IMR-90 (cell line): ENCODE measurements at regions not wholly inside any gene's neighbourhood (a gene's known extent, or its start where the extent isn't known, plus 50 kb on each side); places are given as distances from the start of the nearest gene placed in this dataset.

Experiments
- ATAC-seq: fragments of 200-7000 bp; cut with Tn5 transposase; 2 replicates; pipeline ENCODE4 v1.9.1; 2020; ENCODE audit warnings: low read depth, mild to moderate bottlenecking, moderate library complexity
- BruUV-seq: library from RNA; stranded (reverse); fragments of 400-500 nt; replicated peaks from 2 replicates; lab custom pipeline; 2021; lab: Mats Ljungman, UMichigan
- CTCF ChIA-PET: fragments of 300-600 bp; formaldehyde crosslinking; extraction: SDS; loops from one replicate; lab custom pipeline; 2021; ENCODE audit warnings: antibody characterized with exemption; lab: Yijun Ruan, JAX
- POLR2A ChIA-PET: fragments of 300-600 bp; sonication (Branson Sonifier 250); formaldehyde crosslinking; loops from one replicate; lab custom pipeline; 2022; ENCODE audit warnings: antibody characterized with exemption; ENCODE audit not compliant: unreplicated experiment; lab: Charles Lee
- DNase-seq: peaks from one replicate; pipeline ENCODE4 v3.0.0; 2013
- H2AFZ ChIP-seq: replicated peaks from 2 replicates; pipeline ENCODE3; 2013; ENCODE audit warnings: low read length, mild to moderate bottlenecking; ENCODE audit not compliant: poor library complexity
- H2AK5ac ChIP-seq: 2 replicates; pipeline ENCODE4 v1.6.1; 2013; ENCODE audit warnings: low read depth, low read length, inconsistent platforms
- H2AK9ac ChIP-seq: replicated peaks from 2 replicates; pipeline ENCODE3; 2013; ENCODE audit warnings: mild to moderate bottlenecking, low read depth, low read length, moderate library complexity; ENCODE audit not compliant: poor library complexity
- H2BK120ac ChIP-seq: 2 replicates; pipeline ENCODE4 v1.6.1; 2013; ENCODE audit warnings: low read depth, low read length, inconsistent platforms
- H2BK15ac ChIP-seq: 3 replicates; pipeline ENCODE4 v1.6.1; 2013; ENCODE audit warnings: low read depth, low read length, inconsistent platforms
- H2BK20ac ChIP-seq: 2 replicates; pipeline ENCODE4 v1.6.1; 2013; ENCODE audit warnings: low read depth, mild to moderate bottlenecking, inconsistent platforms, low read length, moderate library complexity
- H2BK5ac ChIP-seq: 2 replicates; pipeline ENCODE4 v1.6.1; 2013; ENCODE audit warnings: mild to moderate bottlenecking, low read depth, low read length, inconsistent platforms; ENCODE audit not compliant: poor library complexity, severe bottlenecking
- H3K14ac ChIP-seq: replicated peaks from 2 replicates; pipeline ENCODE4 v1.6.1; 2013; ENCODE audit warnings: low read depth, low read length, inconsistent platforms
- H3K18ac ChIP-seq: 2 replicates; pipeline ENCODE4 v1.6.1; 2013; ENCODE audit warnings: low read depth, low read length, control low read depth
- H3K23ac ChIP-seq: 2 replicates; pipeline ENCODE4 v1.6.1; 2013; ENCODE audit warnings: low read depth, low read length, inconsistent platforms
- H3K27ac ChIP-seq: 2 replicates; pipeline ENCODE4 v1.5.1; 2013; ENCODE audit warnings: mild to moderate bottlenecking, control low read depth, low read length; ENCODE audit not compliant: insufficient read depth
- H3K27me3 ChIP-seq: 2 replicates; pipeline ENCODE4 v1.6.1; 2013; ENCODE audit warnings: low read length; ENCODE audit not compliant: control insufficient read depth, insufficient read depth
- H3K36me3 ChIP-seq: 2 replicates; pipeline ENCODE4 v1.6.1; 2013; ENCODE audit warnings: low read length, mixed read lengths; ENCODE audit not compliant: control insufficient read depth, insufficient read depth
- H3K4ac ChIP-seq: 2 replicates; pipeline ENCODE4 v1.6.1; 2013; ENCODE audit warnings: low read depth, low read length, inconsistent platforms
- H3K4me1 ChIP-seq: 2 replicates; pipeline ENCODE4 v1.6.1; 2013; ENCODE audit warnings: low read length, mixed read lengths; ENCODE audit not compliant: control insufficient read depth, insufficient read depth
- H3K4me2 ChIP-seq: 2 replicates; pipeline ENCODE4 v1.6.1; 2013; ENCODE audit warnings: low read depth, mild to moderate bottlenecking, control low read depth, low read length, moderate library complexity
- H3K4me3 ChIP-seq: 2 replicates; pipeline ENCODE4 v1.5.1; 2013; ENCODE audit warnings: low read depth, mild to moderate bottlenecking, control low read depth, low read length, moderate library complexity; ENCODE audit not compliant: insufficient read depth
- H3K56ac ChIP-seq: 2 replicates; pipeline ENCODE4 v1.6.1; 2013; ENCODE audit warnings: low read length, inconsistent platforms; ENCODE audit not compliant: insufficient read depth; ENCODE audit errors: extremely low read depth
- H3K79me1 ChIP-seq, 2 experiments: 2 replicates each; pipeline ENCODE4 v1.6.1; 2013; ENCODE audit warnings: low read length in 2 of 2, inconsistent platforms in 1 of 2, low read depth in 1 of 2
- H3K9ac ChIP-seq: 2 replicates; pipeline ENCODE4 v1.6.1; 2013; ENCODE audit warnings: low read depth, low read length, control low read depth
- H3K9me1 ChIP-seq: 2 replicates; pipeline ENCODE4 v1.6.1; 2013; ENCODE audit warnings: low read length, inconsistent platforms; ENCODE audit not compliant: insufficient read depth
- H3K9me3 ChIP-seq: 2 replicates; pipeline ENCODE4 v1.6.1; 2013; ENCODE audit warnings: low read length; ENCODE audit not compliant: control insufficient read depth, insufficient read depth
- H4K20me1 ChIP-seq: 2 replicates; pipeline ENCODE4 v1.6.1; 2013; ENCODE audit warnings: low read length, inconsistent platforms; ENCODE audit not compliant: insufficient read depth
- H4K5ac ChIP-seq: 2 replicates; pipeline ENCODE4 v1.6.1; 2013; ENCODE audit warnings: mild to moderate bottlenecking, low read depth, low read length, control low read depth
- H4K8ac ChIP-seq, 2 experiments: 2 replicates each; pipeline ENCODE4 v1.6.1; 2013; ENCODE audit warnings: low read depth in 2 of 2, low read length in 2 of 2, control low read depth in 1 of 2, inconsistent platforms in 1 of 2
- H4K91ac ChIP-seq: 2 replicates; pipeline ENCODE4 v1.6.1; 2013; ENCODE audit warnings: low read depth, low read length, inconsistent platforms; ENCODE audit not compliant: insufficient read depth
- CEBPB ChIP-seq: IDR thresholded peaks from 2 replicates; pipeline ENCODE4 v1.6.1; 2012; ENCODE audit warnings: low read depth, low read length, improper control_type of control experiment
- CHD1 ChIP-seq: IDR thresholded peaks from 2 replicates; pipeline ENCODE4 v1.6.1; 2012; ENCODE audit warnings: low read depth, low read length, improper control_type of control experiment
- FOS ChIP-seq: fragments of 150-350 bp; IDR thresholded peaks from 2 replicates; pipeline ENCODE4 v1.6.1; 2016; ENCODE audit warnings: low read depth, low read length
- MAFK ChIP-seq: IDR thresholded peaks from 2 replicates; pipeline ENCODE4 v1.6.1; 2012; ENCODE audit warnings: low read depth, low read length, improper control_type of control experiment
- MXI1 ChIP-seq: IDR thresholded peaks from 2 replicates; pipeline ENCODE4 v1.6.1; 2012; ENCODE audit warnings: low read depth, mild to moderate bottlenecking, low read length, moderate library complexity, borderline replicate concordance
- NFE2L2 ChIP-seq: fragments of 150-350 bp; IDR thresholded peaks from 2 replicates; pipeline ENCODE4 v1.6.1; 2016; ENCODE audit warnings: low read depth, mild to moderate bottlenecking, low read length
- POLR2A ChIP-seq: IDR thresholded peaks from 2 replicates; pipeline ENCODE4 v1.6.1; 2012; ENCODE audit warnings: mild to moderate bottlenecking, low read depth, low read length
- RAD21 ChIP-seq: IDR thresholded peaks from 2 replicates; pipeline ENCODE4 v1.6.1; 2012; ENCODE audit warnings: low read length, improper control_type of control experiment
- RCOR1 ChIP-seq: IDR thresholded peaks from 2 replicates; pipeline ENCODE4 v1.6.1; 2012; ENCODE audit warnings: mild to moderate bottlenecking, low read length, improper control_type of control experiment; ENCODE audit not compliant: insufficient replicate concordance
- RFX5 ChIP-seq: IDR thresholded peaks from 2 replicates; pipeline ENCODE4 v1.8.0; 2012; ENCODE audit warnings: low read depth, mild to moderate bottlenecking, low read length, moderate library complexity
- SMC3 ChIP-seq: fragments of 150-350 bp; IDR thresholded peaks from 2 replicates; pipeline ENCODE4 v1.6.1; 2016; ENCODE audit warnings: low read depth, mild to moderate bottlenecking, antibody characterized with exemption, low read length, moderate library complexity
- WGBS, 2 experiments: methylation state at CpG; one replicate each; pipeline versions ENCODE4 v1.1.5 to v1.1.7; 2013; ENCODE audit warnings: missing lambda C conversion rate in 2 of 2; ENCODE audit not compliant: insufficient read length in 1 of 2; ENCODE audit errors: extremely low coverage in 2 of 2; 5-methylcytosine and 5-hydroxymethylcytosine counted together
- dilution Hi-C: fragments of 300-500 bp; cut with HindIII; formaldehyde crosslinking; loops from one replicate; pipeline ENCODE4 v1.14.3; 2018; ENCODE audit warnings: low sequenced_read_pairs; ENCODE audit not compliant: unreplicated experiment
- in situ Hi-C: fragments of 300-500 bp; cut with MboI; formaldehyde crosslinking; loops from 3 replicates; pipeline ENCODE4 v1.14.3; 2019; ENCODE audit warnings: low sequenced_read_pairs, inconsistent platforms, mixed read lengths
- intact Hi-C: fragments of 100-400 bp; cut with micrococcal nuclease; formaldehyde crosslinking; loops from 2 replicates; pipeline ENCODE4 v1.10.0; 2022
- TF ChIP-seq, protein P1 (sequence below): conservative IDR thresholded peaks from 2 replicates; pipeline ENCODE4 v1.5.1; 2012; ENCODE audit warnings: mild to moderate bottlenecking, low read depth, low read length, improper control_type of control experiment
- TF ChIP-seq, protein P2 (sequence below): fragments of 150-350 bp; IDR thresholded peaks from 2 replicates; pipeline ENCODE4 v1.6.1; 2017; ENCODE audit warnings: mild to moderate bottlenecking, antibody characterized with exemption, low read length, low read depth
- TF ChIP-seq, protein P3 (sequence below): fragments of 150-350 bp; IDR thresholded peaks from 2 replicates; pipeline ENCODE4 v1.6.1; 2016; ENCODE audit warnings: low read depth, mild to moderate bottlenecking, low read length, moderate library complexity, borderline replicate concordance

DNA sequence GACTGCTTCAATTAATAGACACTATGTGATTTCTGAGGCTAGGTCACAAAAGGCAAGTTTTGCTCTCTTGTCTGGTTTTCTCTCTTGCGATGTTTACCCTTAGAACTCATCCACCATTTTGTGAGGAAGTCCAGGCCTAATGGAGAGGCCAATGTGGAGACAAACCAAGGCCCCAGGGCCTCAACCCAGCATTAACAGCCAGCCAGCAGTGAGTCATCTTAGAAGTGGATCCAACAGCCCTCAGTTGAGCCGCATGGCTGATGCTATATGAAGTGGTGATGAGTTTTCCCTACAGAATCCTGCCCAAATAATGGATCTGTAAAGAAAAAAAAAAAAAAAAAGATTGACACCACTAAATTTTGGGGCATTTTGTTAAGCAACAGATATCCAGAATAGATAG lies 95.1 kb downstream of the DNTTIP2 start:
- H3K4me1 ChIP-seq, result peaks cover 10% of the 10 kb centered on the region; the same call in 1 of the 2 replicates
- ChIA-PET CTCF (no interaction called here), POLR2A (no interaction called here)
- H2AK9ac ChIP-seq, result no peak overlapping the region
- no peak overlapping the region for H4K91ac ChIP-seq
- H3K56ac ChIP-seq, result no peak overlapping the region
- H3K27me3 ChIP-seq, result no peaks in the 10 kb centered on the region
- H4K20me1 ChIP-seq, result no peaks in the 10 kb centered on the region
- H4K8ac ChIP-seq, result no peak overlapping the region
- no CpG with 5 or more reads among the region's 2 CpGs for WGBS, 2 experiments
- H2BK15ac ChIP-seq, result no peak overlapping the region
- no peak overlapping the region for H3K9ac ChIP-seq
- no peak overlapping the region for H2AFZ ChIP-seq
- no peak overlapping the region for H2BK20ac ChIP-seq
- no peak overlapping the region for H2BK5ac ChIP-seq
- ATAC-seq (no peak), DNase-seq (no peak)
- intact Hi-C loops, result no loop called here
- H3K9me3 ChIP-seq, result peaks cover 4% of the 10 kb centered on the region
- H3K27ac ChIP-seq, result no peak overlapping the region
- H3K36me3 ChIP-seq, result no peaks in the 10 kb centered on the region
- no peak overlapping the region for H3K23ac ChIP-seq
- TF ChIP-seq CEBPB (no peak), POLR2A (no peak), RAD21 (no peak), RFX5 (no peak), RCOR1 (no peak), NFE2L2 (no peak), FOS (no peak), SMC3 (no peak), CHD1 (no peak), MAFK (no peak), MXI1 (no peak)
- TF ChIP-seq, protein P1, sequence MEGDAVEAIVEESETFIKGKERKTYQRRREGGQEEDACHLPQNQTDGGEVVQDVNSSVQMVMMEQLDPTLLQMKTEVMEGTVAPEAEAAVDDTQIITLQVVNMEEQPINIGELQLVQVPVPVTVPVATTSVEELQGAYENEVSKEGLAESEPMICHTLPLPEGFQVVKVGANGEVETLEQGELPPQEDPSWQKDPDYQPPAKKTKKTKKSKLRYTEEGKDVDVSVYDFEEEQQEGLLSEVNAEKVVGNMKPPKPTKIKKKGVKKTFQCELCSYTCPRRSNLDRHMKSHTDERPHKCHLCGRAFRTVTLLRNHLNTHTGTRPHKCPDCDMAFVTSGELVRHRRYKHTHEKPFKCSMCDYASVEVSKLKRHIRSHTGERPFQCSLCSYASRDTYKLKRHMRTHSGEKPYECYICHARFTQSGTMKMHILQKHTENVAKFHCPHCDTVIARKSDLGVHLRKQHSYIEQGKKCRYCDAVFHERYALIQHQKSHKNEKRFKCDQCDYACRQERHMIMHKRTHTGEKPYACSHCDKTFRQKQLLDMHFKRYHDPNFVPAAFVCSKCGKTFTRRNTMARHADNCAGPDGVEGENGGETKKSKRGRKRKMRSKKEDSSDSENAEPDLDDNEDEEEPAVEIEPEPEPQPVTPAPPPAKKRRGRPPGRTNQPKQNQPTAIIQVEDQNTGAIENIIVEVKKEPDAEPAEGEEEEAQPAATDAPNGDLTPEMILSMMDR, result no peak
- TF ChIP-seq, protein P2, sequence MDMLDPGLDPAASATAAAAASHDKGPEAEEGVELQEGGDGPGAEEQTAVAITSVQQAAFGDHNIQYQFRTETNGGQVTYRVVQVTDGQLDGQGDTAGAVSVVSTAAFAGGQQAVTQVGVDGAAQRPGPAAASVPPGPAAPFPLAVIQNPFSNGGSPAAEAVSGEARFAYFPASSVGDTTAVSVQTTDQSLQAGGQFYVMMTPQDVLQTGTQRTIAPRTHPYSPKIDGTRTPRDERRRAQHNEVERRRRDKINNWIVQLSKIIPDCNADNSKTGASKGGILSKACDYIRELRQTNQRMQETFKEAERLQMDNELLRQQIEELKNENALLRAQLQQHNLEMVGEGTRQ, result no peak
- TF ChIP-seq, protein P3, sequence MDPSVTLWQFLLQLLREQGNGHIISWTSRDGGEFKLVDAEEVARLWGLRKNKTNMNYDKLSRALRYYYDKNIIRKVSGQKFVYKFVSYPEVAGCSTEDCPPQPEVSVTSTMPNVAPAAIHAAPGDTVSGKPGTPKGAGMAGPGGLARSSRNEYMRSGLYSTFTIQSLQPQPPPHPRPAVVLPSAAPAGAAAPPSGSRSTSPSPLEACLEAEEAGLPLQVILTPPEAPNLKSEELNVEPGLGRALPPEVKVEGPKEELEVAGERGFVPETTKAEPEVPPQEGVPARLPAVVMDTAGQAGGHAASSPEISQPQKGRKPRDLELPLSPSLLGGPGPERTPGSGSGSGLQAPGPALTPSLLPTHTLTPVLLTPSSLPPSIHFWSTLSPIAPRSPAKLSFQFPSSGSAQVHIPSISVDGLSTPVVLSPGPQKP, result no peak
- H3K18ac ChIP-seq, result no peak overlapping the region
- H2BK120ac ChIP-seq, result no peak overlapping the region
- no peak overlapping the region for H3K4me3 ChIP-seq
- dilution Hi-C loops, result no loop called here
- no peak overlapping the region for H4K5ac ChIP-seq
- H3K79me1 ChIP-seq, result no peaks in the 10 kb centered on the region
- no peak overlapping the region for H3K4ac ChIP-seq
- in situ Hi-C loops, result no loop called here
- BruUV-seq, result no TSS peak
- H3K9me1 ChIP-seq, result 0 out of 2 replicates have a peak, but pooled peaks cover 5% of the 10 kb centered on the region
- H2AK5ac ChIP-seq, result no peak overlapping the region
- no peak overlapping the region for H3K4me2 ChIP-seq
- no peak overlapping the region for H3K14ac ChIP-seq
